ENCODE measurements at regions not wholly inside any gene's neighbourhood (a gene's known extent, or its start where the extent isn't known, plus 50 kb on each side); places are given as distances from the start of the nearest gene placed in this dataset.

DNA sequence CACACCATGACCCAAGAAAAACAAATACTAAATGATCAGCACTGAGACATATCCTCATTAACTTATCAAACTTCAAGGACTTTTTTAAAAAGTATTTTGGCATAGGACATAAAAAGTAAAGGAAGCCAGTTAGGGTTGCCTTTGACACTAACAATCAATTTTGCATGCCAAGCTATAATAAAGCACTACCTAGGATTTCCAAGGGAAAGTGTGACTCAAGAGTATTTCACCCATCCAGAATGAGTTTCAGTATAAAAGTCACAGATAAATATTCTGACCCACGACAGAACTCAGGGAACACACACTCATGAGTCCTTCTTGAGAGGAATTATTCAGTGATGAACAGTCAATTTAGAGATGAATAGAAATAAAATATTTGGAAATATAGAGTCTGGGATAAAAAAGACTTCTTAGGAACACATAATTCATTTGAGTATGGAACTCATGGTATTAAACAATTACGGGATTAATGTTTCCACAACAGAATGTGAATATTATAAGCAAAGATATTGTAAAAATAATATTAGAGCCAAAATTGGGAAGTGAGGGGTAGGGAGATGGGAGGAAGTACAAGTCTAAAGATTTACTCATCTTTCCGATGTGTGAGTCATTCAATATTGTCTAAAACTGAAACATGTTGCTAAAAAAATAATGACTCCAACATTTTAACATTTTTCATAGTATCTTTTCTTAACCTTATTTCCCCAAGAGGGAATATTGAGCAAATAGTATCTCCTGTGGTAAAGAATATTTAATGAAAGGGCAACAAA, 143.5 kb upstream of the LNX1 start:
- TF ChIP-seq EZH2 (IDR thresholded peaks at IDR 0.05; ENCODE audit: low read length, missing control alignments), result no peak
- TF ChIP-seq, protein P1, sequence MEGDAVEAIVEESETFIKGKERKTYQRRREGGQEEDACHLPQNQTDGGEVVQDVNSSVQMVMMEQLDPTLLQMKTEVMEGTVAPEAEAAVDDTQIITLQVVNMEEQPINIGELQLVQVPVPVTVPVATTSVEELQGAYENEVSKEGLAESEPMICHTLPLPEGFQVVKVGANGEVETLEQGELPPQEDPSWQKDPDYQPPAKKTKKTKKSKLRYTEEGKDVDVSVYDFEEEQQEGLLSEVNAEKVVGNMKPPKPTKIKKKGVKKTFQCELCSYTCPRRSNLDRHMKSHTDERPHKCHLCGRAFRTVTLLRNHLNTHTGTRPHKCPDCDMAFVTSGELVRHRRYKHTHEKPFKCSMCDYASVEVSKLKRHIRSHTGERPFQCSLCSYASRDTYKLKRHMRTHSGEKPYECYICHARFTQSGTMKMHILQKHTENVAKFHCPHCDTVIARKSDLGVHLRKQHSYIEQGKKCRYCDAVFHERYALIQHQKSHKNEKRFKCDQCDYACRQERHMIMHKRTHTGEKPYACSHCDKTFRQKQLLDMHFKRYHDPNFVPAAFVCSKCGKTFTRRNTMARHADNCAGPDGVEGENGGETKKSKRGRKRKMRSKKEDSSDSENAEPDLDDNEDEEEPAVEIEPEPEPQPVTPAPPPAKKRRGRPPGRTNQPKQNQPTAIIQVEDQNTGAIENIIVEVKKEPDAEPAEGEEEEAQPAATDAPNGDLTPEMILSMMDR (conservative IDR thresholded peaks at IDR 0.05 in 1 of 2, IDR thresholded peaks at IDR 0.05 in 1 of 2; ENCODE audit: low read depth in 1 of 2, low read length in 2 of 2), result no peak
